ENCODE measurements at regions not wholly inside any gene's neighbourhood (a gene's known extent, or its start where the extent isn't known, plus 50 kb on each side); places are given as distances from the start of the nearest gene placed in this dataset.
"Not testable (repeated sequence)": the region's sequence is repeated elsewhere in the genome, so short reads cannot be mapped to it uniquely, and the experiment has no call there.

- Histone ChIP-seq H3K4me3 (no peak overlapping the region), H3K27me3 (no peaks in the 10 kb centered on the region), H3K36me3 (no peaks in the 10 kb centered on the region), H3K9me3 (no peaks in the 10 kb centered on the region)
- no peak for DNase-seq
Measured at GRCh38 chr3:89533275-89533674, 425.9 kb downstream of the EPHA3 start.

DNA sequence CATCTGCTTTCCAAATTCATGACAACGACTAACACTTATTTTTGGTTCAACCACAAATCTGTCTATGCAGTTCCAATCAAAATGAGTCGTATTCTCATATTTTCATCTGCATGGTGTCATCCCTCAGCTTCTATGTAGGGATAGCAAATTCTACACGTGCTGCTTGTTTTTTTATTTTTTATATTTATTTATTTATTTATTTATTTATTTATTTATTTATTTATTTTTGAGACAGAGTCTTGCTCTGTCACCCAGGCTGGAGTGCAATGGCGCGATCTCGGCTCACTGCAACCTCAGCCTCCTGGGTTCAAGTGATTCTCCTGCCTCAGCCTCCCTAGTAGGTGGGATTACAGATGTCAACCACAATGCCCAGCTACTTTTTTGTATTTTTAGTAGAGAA, 447.2 kb downstream of the EPHA3 start:
- not testable (repeated sequence) for H3K36me3 ChIP-seq, H3K4me3 ChIP-seq, H3K27me3 ChIP-seq, DNase-seq, H3K9me3 ChIP-seq

- no peaks in the 10 kb centered on the region for H3K36me3 ChIP-seq
- H3K9me3 ChIP-seq: no peaks in the 10 kb centered on the region
- DNase-seq: no peak
- H3K27me3 ChIP-seq: no peaks in the 10 kb centered on the region
- no peak overlapping the region for H3K4me3 ChIP-seq
Measured at GRCh38 chr3:89558711-89559110, 451.3 kb downstream of the EPHA3 start.

- no peak overlapping the region for H3K4me3 ChIP-seq
- no peak for DNase-seq
Measured at GRCh38 chr3:89560568-89560967, 453.1 kb downstream of the EPHA3 start.

DNA sequence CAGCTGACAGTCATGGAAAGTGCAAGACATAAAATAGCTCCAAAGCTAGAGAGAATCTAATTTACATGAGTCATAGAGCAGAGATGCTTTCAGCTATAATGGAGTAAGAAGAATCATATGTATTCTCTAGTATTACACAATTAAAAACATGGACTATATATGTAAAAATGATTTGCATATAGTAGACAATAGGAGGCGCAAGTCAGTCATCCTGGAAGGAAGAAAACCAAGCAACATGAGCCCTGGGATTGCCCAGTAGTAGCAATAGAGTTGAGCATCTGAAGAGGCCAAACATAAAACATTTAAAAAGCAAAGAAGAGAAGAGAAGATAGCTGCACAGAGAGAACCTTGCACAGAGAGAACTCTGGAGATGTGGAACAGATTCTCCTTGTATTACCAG, 455.0 kb downstream of the EPHA3 start:
- Histone ChIP-seq H3K9me3 (no peaks in the 10 kb centered on the region), H3K36me3 (no peaks in the 10 kb centered on the region), H3K4me3 (no peak overlapping the region), H3K27me3 (no peaks in the 10 kb centered on the region)
- DNase-seq: no peak

More at GRCh38 chr3:89560568-89560967, 453.1 kb downstream of the EPHA3 start:
- no peaks in the 10 kb centered on the region for H3K36me3 ChIP-seq
- no peaks in the 10 kb centered on the region for H3K27me3 ChIP-seq
- H3K9me3 ChIP-seq: no peaks in the 10 kb centered on the region

DNA sequence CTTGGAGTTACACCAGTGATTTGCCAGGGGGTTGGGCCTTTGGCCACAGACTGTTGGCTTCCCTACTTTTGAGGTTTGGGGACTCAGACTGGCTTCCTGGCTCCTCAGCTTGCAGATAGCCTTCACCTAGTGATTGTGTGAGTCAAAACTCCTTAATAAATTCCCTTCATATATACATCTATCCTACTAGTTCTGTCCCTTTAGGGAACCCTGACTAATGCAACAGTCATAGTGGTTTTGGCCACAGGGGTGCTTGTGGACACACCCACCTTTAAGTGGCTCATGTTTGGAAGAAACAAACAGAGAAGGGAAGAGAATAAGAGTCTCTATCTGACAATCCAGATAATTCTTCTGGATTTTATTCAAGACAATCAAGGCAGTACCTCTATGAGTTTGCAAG, 457.7 kb downstream of the EPHA3 start:
- Histone ChIP-seq H3K9me3 (no peaks in the 10 kb centered on the region), H3K27me3 (no peaks in the 10 kb centered on the region), H3K4me3 (no peak overlapping the region), H3K36me3 (no peaks in the 10 kb centered on the region)
- peak; percentile 48 for DNase-seq

DNA sequence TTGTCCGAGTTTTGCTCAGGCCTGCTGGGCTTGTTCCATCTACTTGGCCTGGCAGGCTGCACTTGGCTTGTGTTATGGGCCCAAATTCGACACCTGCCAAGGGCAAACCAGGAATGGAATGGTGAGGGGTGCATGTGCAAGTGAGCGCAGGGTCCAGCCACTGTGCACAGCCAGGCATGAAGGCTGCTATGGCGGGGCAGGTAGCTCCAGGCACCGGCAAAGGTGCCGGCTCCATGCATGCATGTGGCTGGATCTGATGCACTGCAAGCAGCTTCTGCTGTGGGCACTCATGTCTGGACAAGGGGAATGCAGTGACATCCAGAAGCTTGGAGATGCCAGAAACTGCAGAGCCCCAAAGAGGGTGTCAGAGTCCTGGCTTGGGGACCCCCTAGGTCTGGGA, 463.0 kb downstream of the EPHA3 start:
- H3K36me3 ChIP-seq: no peaks in the 10 kb centered on the region
- no peaks in the 10 kb centered on the region for H3K27me3 ChIP-seq
- no peak for DNase-seq

DNA sequence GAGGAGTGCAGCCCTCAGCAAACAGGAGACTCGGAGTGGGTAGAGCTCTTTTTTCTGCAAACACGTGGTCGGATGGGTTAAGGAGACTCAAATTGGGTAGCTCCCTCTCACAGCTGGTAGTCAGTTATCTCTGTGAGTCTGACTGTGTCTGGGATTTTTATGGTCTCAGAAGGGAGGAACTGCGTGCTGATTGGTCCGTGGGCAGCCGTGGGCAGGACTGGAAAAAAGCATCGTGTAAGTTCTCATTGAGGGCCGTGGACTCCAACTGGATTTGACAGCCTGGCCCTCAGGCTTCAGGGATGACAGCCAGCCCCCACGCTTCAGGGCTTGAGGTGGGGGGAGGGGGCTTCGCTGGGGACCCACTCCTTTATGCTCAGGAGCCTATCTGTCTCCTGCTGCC, 463.9 kb downstream of the EPHA3 start:
- Histone ChIP-seq H3K27me3 (no peaks in the 10 kb centered on the region), H3K36me3 (no peaks in the 10 kb centered on the region), H3K4me3 (no peak overlapping the region), H3K9me3 (no peaks in the 10 kb centered on the region)
- no peak for DNase-seq

More for the DNA sequence above, 463.0 kb downstream of the EPHA3 start:
- H3K9me3 ChIP-seq: no peaks in the 10 kb centered on the region
- H3K4me3 ChIP-seq: no peak overlapping the region

DNA sequence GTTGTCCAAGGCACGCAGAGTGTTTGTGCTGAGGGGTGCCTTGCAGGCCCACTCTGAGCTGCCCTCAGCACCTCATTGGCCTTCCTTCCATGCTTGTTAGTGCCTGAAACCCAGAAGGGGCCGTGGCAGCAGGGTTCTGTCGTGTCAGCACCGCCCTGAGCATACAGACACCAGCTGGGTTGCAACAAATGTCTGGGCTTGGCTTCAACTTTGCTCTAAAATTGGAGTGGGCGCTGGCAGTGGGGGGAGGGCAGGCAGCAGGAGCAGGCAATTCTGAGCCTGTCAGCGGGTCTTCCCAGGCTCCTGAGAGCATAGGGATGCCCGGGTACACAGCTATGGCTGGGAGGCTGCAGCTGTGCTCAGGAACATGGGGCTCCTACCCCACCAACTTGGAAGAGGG, 464.3 kb downstream of the EPHA3 start:
- Histone ChIP-seq H3K27me3 (no peaks in the 10 kb centered on the region), H3K36me3 (no peaks in the 10 kb centered on the region), H3K9me3 (no peaks in the 10 kb centered on the region), H3K4me3 (no peak overlapping the region)
- no peak for DNase-seq

- Histone ChIP-seq H3K27me3 (no peaks in the 10 kb centered on the region), H3K9me3 (no peaks in the 10 kb centered on the region), H3K36me3 (no peaks in the 10 kb centered on the region), H3K4me3 (no peak overlapping the region)
- no peak for DNase-seq
Measured at GRCh38 chr3:89572261-89572660, 464.8 kb downstream of the EPHA3 start.

GRCh38 chr3:89576417-89576816, 469.0 kb downstream of the EPHA3 start:
- no peaks in the 10 kb centered on the region for H3K9me3 ChIP-seq
- H3K27me3 ChIP-seq: no peaks in the 10 kb centered on the region
- no peak for DNase-seq
- H3K36me3 ChIP-seq: no peaks in the 10 kb centered on the region
- H3K4me3 ChIP-seq: no peak overlapping the region

- Histone ChIP-seq H3K27me3 (no peaks in the 10 kb centered on the region), H3K9me3 (no peaks in the 10 kb centered on the region), H3K36me3 (no peaks in the 10 kb centered on the region), H3K4me3 (no peak overlapping the region)
- no peak for DNase-seq
Measured at GRCh38 chr3:89577637-89578530, 470.5 kb downstream of the EPHA3 start.

DNA sequence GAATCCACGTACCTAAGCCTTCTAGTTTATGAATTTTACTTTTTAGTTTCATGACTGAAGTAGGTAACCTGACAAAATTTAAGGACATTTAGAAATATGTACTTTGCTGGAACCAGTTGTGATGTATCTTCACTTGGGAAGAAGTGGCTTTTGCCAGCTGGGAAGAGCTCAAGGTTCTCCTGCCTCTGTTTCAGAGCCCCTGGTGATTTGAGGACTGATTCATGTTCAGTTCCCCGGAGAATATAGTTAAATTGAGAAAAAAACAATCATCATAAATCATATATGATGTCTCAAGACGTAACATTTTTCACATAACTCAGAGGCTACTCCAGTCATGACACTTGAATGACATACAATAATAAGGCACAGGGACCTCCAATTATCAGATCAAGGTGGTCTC, 473.4 kb downstream of the EPHA3 start:
- no peak overlapping the region for H3K4me3 ChIP-seq
- H3K27me3 ChIP-seq: no peaks in the 10 kb centered on the region
- no peaks in the 10 kb centered on the region for H3K36me3 ChIP-seq
- H3K9me3 ChIP-seq: no peaks in the 10 kb centered on the region
- no peak for DNase-seq

DNA sequence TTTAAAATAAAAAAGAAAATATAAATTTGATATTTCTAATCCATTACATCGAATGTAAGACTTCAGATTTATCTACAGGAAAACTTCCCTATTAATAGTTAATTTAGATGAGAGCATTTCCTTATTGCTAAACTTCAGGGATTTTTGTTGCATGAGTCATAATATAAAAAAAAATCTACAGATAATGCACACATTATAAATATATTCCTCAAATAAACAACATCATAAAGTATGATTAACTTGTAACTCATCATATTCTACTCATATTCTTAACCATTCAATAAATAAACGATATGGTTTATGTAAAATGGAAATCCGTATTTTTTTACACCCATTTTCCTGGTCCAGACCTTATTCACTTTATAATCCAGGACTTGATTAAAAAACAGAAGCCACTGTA, 477.0 kb downstream of the EPHA3 start:
- no peak overlapping the region for H3K4me3 ChIP-seq
- H3K36me3 ChIP-seq: no peaks in the 10 kb centered on the region
- H3K9me3 ChIP-seq: no peaks in the 10 kb centered on the region
- no peaks in the 10 kb centered on the region for H3K27me3 ChIP-seq
- DNase-seq: no peak

DNA sequence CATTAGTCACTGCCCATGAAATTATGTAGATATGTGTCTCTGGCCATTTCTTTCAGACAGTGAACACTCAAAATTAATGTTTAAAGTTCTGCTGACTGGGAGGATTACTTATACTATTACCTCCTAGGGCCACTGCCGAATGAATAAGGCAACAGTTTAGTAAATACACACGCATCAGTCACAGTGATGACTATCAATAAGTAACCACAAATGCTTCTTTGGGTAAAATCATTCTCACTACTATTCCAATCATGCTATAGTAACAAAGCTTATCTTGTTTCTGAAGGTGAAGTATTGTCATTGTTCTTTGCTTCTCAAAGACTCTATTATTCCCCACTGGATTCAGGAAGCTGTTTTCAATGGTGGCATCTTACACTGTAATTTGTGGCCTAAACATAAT, 478.8 kb downstream of the EPHA3 start:
- no peaks in the 10 kb centered on the region for H3K36me3 ChIP-seq
- no peak overlapping the region for H3K4me3 ChIP-seq
- no peaks in the 10 kb centered on the region for H3K9me3 ChIP-seq
- no peak for DNase-seq
- H3K27me3 ChIP-seq: no peaks in the 10 kb centered on the region

GRCh38 chr3:89586676-89587075, 479.3 kb downstream of the EPHA3 start:
- Histone ChIP-seq H3K9me3 (no peaks in the 10 kb centered on the region), H3K27me3 (no peaks in the 10 kb centered on the region), H3K4me3 (no peak overlapping the region), H3K36me3 (no peaks in the 10 kb centered on the region)
- DNase-seq: no peak

- H3K27me3 ChIP-seq: no peaks in the 10 kb centered on the region
- H3K4me3 ChIP-seq: no peak overlapping the region
- no peaks in the 10 kb centered on the region for H3K9me3 ChIP-seq
- H3K36me3 ChIP-seq: no peaks in the 10 kb centered on the region
- peak; percentile 22 for DNase-seq
Measured at GRCh38 chr3:89606151-89606550, 498.7 kb downstream of the EPHA3 start.

DNA sequence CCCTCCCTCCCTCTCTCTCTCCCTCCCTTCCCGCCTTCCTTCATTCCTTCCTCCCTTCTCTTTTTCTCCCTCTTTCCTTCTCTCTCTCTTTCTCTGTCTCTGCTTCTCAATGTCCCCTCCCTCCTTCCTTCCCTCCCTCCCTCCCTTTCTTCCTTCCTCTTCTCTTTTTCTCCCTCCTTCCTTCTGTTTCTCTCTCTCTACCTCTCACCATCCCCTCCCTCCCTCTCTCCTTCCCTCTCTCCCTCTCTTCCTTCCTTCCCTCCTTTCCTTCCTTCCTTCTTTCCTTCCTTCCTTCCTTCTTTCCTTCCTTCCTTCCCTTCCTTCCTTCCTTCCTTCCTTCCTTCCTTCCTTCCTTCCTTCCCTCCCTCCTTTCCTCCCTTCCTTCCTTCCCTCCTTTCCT, 504.6 kb downstream of the EPHA3 start:
- DNase-seq: no peak
- no peaks in the 10 kb centered on the region for H3K27me3 ChIP-seq
- H3K36me3 ChIP-seq: no peaks in the 10 kb centered on the region
- H3K9me3 ChIP-seq: no peaks in the 10 kb centered on the region
- H3K4me3 ChIP-seq: no peak overlapping the region
